ENCODE measurements at regions not wholly inside any gene's neighbourhood (a gene's known extent, or its start where the extent isn't known, plus 50 kb on each side); places are given as distances from the start of the nearest gene placed in this dataset.

DNA sequence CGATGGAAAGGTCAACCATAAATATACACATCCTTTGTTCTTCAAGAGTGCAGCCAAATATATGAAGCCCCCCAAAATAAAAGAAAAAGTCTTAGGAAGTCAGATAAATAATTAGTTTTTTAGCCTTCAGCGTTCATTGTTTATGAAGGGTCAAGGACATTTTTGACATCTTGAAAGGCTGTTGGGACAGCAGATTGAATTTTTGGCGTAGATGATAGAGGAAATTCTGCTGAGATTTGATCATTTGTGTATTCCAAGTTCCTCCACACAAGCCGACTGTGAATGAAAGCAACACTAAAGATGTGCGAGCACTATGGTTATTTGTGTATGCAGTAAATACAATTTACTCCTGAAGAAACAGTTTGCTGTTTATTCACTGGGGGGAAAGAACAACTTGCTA is 177.8 kb upstream of the PARD3B start:
- TF ChIP-seq, protein P1, sequence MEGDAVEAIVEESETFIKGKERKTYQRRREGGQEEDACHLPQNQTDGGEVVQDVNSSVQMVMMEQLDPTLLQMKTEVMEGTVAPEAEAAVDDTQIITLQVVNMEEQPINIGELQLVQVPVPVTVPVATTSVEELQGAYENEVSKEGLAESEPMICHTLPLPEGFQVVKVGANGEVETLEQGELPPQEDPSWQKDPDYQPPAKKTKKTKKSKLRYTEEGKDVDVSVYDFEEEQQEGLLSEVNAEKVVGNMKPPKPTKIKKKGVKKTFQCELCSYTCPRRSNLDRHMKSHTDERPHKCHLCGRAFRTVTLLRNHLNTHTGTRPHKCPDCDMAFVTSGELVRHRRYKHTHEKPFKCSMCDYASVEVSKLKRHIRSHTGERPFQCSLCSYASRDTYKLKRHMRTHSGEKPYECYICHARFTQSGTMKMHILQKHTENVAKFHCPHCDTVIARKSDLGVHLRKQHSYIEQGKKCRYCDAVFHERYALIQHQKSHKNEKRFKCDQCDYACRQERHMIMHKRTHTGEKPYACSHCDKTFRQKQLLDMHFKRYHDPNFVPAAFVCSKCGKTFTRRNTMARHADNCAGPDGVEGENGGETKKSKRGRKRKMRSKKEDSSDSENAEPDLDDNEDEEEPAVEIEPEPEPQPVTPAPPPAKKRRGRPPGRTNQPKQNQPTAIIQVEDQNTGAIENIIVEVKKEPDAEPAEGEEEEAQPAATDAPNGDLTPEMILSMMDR (IDR thresholded peaks at IDR 0.05; ENCODE audit: low read length, missing control alignments): no peak
- no peak for DNase-seq (ENCODE audit: low read depth)
- H3K4me3 ChIP-seq (replicated peaks; ENCODE audit: low read depth, low read length): no peak overlapping the region

DNA sequence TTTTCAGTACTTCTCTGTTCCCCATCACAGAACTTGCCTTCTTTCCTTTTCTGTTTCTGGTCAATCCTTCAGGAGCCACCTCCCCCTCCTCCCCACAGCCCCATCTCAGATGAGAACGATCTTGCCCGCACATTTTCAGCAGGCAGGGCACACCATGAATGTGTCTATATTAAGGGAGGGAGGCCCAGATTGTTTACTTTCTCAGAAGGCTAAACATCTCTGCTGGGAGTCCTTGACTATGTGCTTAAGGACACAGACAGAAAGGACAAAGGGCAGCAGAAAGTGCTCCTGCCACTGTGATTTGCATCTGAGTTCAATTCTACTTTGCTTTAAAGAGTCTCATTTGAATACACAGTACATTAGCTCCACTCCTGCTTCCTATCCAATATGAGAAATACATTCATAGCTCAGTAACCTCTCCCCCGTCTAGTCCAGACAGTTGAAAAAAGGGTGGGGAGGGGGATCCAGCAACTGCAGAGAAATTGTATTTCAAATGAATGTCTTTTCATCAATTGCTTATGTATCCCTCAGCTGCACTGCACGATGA is 175.0 kb upstream of the PARD3B start:
- no peak overlapping the region for H3K4me3 ChIP-seq (replicated peaks; ENCODE audit: low read depth, low read length)
- no peak for DNase-seq (ENCODE audit: low read depth)
- TF ChIP-seq, protein P1 (IDR thresholded peaks at IDR 0.05; ENCODE audit: low read length, missing control alignments): no peak

DNA sequence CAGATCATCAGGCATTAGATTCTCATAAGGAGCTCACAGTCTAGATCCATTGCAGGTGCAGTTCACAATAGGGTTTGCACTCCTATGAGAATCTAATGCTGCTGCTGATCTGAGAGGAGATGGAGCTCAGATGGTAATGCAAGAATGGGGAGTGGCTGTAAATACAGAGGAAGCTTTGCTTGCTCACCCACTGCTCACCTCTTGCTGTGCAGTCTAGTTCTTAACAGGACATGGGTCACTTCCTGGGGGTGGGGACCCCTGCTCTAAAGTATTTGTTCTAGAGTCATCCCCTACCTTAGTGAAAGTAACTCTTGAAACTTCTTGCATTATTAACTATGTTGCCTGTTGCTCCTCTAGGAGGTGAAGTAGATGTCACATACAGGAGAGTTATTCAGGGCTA is 171.3 kb upstream of the PARD3B start:
- H3K4me3 ChIP-seq (replicated peaks; ENCODE audit: low read depth, low read length): no peak overlapping the region
- DNase-seq (ENCODE audit: low read depth): no peak
- TF ChIP-seq, protein P1 (IDR thresholded peaks at IDR 0.05; ENCODE audit: low read length, missing control alignments): no peak

DNA sequence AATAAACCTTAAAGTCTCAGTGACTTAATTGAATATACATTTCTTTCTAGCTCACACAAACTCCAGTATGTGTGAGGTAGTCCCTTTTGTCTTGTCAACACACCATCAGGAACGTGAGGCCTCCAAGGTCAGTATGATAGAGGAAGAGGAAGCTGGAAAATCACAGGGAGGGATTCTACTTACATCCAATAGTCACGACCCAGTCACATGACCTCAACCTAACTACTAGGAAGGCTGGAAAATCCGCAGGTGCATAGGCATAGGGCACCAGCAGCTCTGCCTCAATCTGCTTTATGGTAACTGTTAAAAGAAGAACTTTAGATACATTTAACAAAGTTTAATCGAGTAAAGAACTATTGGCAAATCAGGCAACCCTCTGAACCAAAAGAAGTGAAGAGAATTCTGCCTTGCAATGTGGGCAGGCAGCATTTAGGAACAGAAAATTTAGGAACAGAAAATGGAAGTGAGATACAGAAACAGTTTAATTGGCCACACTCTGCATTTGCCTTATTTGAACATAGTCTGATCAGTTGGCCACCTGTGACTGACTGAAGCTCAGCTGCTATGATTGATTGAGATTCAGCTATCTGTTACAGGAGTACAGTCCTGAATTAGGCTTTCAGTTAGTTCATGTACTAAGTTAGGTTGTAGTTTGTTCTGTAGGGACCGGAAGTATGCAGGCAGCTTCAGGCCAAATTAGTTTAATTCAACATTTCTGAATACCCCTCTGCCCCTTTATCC is 165.0 kb upstream of the PARD3B start:
- TF ChIP-seq, protein P1 (IDR thresholded peaks at IDR 0.05; ENCODE audit: low read length, missing control alignments): no peak
- H3K4me3 ChIP-seq (replicated peaks; ENCODE audit: low read depth, low read length): no peak overlapping the region
- no peak for DNase-seq (ENCODE audit: low read depth)

DNA sequence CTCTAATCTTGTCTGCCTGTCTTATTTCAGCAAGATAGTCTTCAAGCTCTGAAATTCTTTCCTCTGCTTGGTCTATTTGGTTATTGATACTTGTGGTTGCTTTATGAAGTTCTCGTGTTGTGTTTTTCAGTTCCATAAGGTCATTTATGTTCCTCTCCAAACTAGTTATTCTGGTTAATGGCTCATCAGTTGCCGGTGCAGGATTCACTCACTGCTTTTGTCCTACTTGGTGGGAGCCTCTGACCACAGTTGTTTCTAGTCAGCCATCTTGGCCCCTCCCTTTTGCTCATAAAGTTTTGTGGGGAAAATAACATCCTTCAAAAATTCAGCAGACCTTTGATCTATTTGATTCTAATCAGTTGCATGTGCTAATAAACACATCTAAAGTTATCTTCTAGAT is 158.6 kb upstream of the PARD3B start:
- DNase-seq (ENCODE audit: low read depth): no peak
- H3K4me3 ChIP-seq (replicated peaks; ENCODE audit: low read depth, low read length): no peak overlapping the region
- TF ChIP-seq, protein P1 (IDR thresholded peaks at IDR 0.05; ENCODE audit: low read length, missing control alignments): no peak

DNA sequence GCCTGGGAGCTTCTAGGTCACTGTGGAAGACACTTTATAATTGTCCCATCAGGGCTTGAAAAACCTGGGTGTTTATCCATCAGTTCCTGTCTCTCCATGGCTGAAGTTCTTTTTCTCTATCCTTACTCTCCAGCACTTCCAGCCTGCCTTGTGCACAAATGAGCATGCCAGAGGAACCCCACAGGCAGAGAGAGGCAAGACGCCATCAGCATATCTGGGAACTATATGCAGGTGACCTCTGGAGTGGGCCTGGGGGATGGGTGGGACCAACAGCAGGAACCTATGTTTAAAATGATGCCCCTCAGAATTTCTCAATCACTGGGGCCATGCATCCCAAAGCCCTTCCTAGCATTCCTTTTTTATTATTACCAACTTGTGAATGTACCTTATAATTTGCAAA is 156.2 kb upstream of the PARD3B start:
- no peak for DNase-seq (ENCODE audit: low read depth)
- TF ChIP-seq, protein P1 (IDR thresholded peaks at IDR 0.05; ENCODE audit: low read length, missing control alignments): no peak

DNA sequence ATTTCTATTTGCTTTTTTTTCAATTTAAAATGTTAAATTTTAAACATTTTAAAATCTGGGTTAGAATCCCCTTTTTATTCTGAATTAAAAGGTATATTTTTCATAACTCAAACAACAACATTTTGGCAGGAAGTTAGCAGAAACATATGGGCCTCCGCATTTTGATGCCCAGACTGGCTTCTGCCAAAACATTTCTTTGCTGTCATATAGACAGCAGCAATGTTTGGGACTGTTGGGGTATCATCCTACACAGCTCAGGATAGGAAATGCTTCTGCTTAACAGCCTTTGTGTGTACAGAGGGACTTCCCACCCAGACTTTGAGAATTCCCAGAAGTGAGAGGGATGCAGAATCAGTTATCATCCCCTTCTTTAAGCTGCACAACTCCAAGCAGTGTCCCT is 155.4 kb upstream of the PARD3B start:
- DNase-seq (ENCODE audit: low read depth): no peak
- TF ChIP-seq, protein P1 (IDR thresholded peaks at IDR 0.05; ENCODE audit: low read length, missing control alignments): no peak
- no peak overlapping the region for H3K4me3 ChIP-seq (replicated peaks; ENCODE audit: low read depth, low read length)

More for the DNA sequence above, 156.2 kb upstream of the PARD3B start:
- no peak overlapping the region for H3K4me3 ChIP-seq (replicated peaks; ENCODE audit: low read depth, low read length)
